ENCODE measurements at regions not wholly inside any gene's neighbourhood (a gene's known extent, or its start where the extent isn't known, plus 50 kb on each side); places are given as distances from the start of the nearest gene placed in this dataset.

- peaks cover 6% of the 10 kb centered on the region for H3K27me3 ChIP-seq (replicated peaks; ENCODE audit: control insufficient read depth, insufficient read depth, low read length)
- H3K4me3 ChIP-seq (ENCODE audit: low read length) = no peak overlapping the region
- peaks cover 7% of the 10 kb centered on the region for H3K4me1 ChIP-seq (ENCODE audit: control insufficient read depth, insufficient read depth, low read length)
- H3K9ac ChIP-seq (ENCODE audit: low read length) = no peak overlapping the region
- no peak for DNase-seq (ENCODE audit: low read depth)
- H3K9me3 ChIP-seq (ENCODE audit: control insufficient read depth, low read length) = no peaks in the 10 kb centered on the region
- H3K36me3 ChIP-seq (ENCODE audit: control insufficient read depth, insufficient read depth, low read length, severe bottlenecking) = no peaks in the 10 kb centered on the region
Measured at GRCh38 chr5:110032376-110032775, 342.6 kb downstream of the MAN2A1 start.

GRCh38 chr5:110034056-110034600 is 344.4 kb downstream of the MAN2A1 start:
- no peak overlapping the region for H3K4me3 ChIP-seq (ENCODE audit: low read length)
- DNase-seq (ENCODE audit: low read depth) = no peak

GRCh38 chr5:110038297-110038997 is 348.7 kb downstream of the MAN2A1 start:
- no peak overlapping the region for H3K9ac ChIP-seq (ENCODE audit: low read length)
- H3K4me3 ChIP-seq (ENCODE audit: low read length) = no peak overlapping the region
- H3K36me3 ChIP-seq (ENCODE audit: control insufficient read depth, insufficient read depth, low read length, severe bottlenecking) = no peaks in the 10 kb centered on the region
- DNase-seq (ENCODE audit: low read depth) = peak; percentile 15
- H3K4me1 ChIP-seq (ENCODE audit: control insufficient read depth, insufficient read depth, low read length) = no peaks in the 10 kb centered on the region
- H3K27me3 ChIP-seq (replicated peaks; ENCODE audit: control insufficient read depth, insufficient read depth, low read length) = peaks cover 6% of the 10 kb centered on the region
- H3K9me3 ChIP-seq (ENCODE audit: control insufficient read depth, low read length) = peaks cover 6% of the 10 kb centered on the region

More at GRCh38 chr5:110034056-110034600, 344.4 kb downstream of the MAN2A1 start:
- H3K9me3 ChIP-seq (ENCODE audit: control insufficient read depth, low read length) = no peaks in the 10 kb centered on the region
- H3K9ac ChIP-seq (ENCODE audit: low read length) = no peak overlapping the region
- H3K4me1 ChIP-seq (ENCODE audit: control insufficient read depth, insufficient read depth, low read length) = no peaks in the 10 kb centered on the region
- peaks cover 6% of the 10 kb centered on the region for H3K27me3 ChIP-seq (replicated peaks; ENCODE audit: control insufficient read depth, insufficient read depth, low read length)
- no peaks in the 10 kb centered on the region for H3K36me3 ChIP-seq (ENCODE audit: control insufficient read depth, insufficient read depth, low read length, severe bottlenecking)

GRCh38 chr5:110040178-110040577 is 350.5 kb downstream of the MAN2A1 start:
- no peaks in the 10 kb centered on the region for H3K27me3 ChIP-seq (replicated peaks; ENCODE audit: control insufficient read depth, insufficient read depth, low read length)
- no peaks in the 10 kb centered on the region for H3K36me3 ChIP-seq (ENCODE audit: control insufficient read depth, insufficient read depth, low read length, severe bottlenecking)
- peaks cover 11% of the 10 kb centered on the region for H3K9me3 ChIP-seq (ENCODE audit: control insufficient read depth, low read length)
- DNase-seq (ENCODE audit: low read depth) = no peak
- no peak overlapping the region for H3K9ac ChIP-seq (ENCODE audit: low read length)
- H3K4me3 ChIP-seq (ENCODE audit: low read length) = no peak overlapping the region
- no peaks in the 10 kb centered on the region for H3K4me1 ChIP-seq (ENCODE audit: control insufficient read depth, insufficient read depth, low read length)

- H3K36me3 ChIP-seq (ENCODE audit: control insufficient read depth, insufficient read depth, low read length, severe bottlenecking) = no peaks in the 10 kb centered on the region
- no peak overlapping the region for H3K4me3 ChIP-seq (ENCODE audit: low read length)
Measured at GRCh38 chr5:110043025-110043424, 353.3 kb downstream of the MAN2A1 start.

GRCh38 chr5:110045158-110045557 is 355.4 kb downstream of the MAN2A1 start:
- Histone ChIP-seq H3K36me3 (ENCODE audit: control insufficient read depth, insufficient read depth, low read length, severe bottlenecking) (no peaks in the 10 kb centered on the region), H3K27me3 (replicated peaks; ENCODE audit: control insufficient read depth, insufficient read depth, low read length) (no peaks in the 10 kb centered on the region), H3K9ac (ENCODE audit: low read length) (no peak overlapping the region), H3K4me3 (ENCODE audit: low read length) (no peak overlapping the region), H3K9me3 (ENCODE audit: control insufficient read depth, low read length) (peaks cover 11% of the 10 kb centered on the region), H3K4me1 (ENCODE audit: control insufficient read depth, insufficient read depth, low read length) (no peaks in the 10 kb centered on the region)
- peak; percentile 52 for DNase-seq (ENCODE audit: low read depth)

More at GRCh38 chr5:110043025-110043424, 353.3 kb downstream of the MAN2A1 start:
- DNase-seq (ENCODE audit: low read depth) = no peak
- no peaks in the 10 kb centered on the region for H3K27me3 ChIP-seq (replicated peaks; ENCODE audit: control insufficient read depth, insufficient read depth, low read length)
- H3K4me1 ChIP-seq (ENCODE audit: control insufficient read depth, insufficient read depth, low read length) = no peaks in the 10 kb centered on the region
- H3K9me3 ChIP-seq (ENCODE audit: control insufficient read depth, low read length) = peaks cover 11% of the 10 kb centered on the region
- H3K9ac ChIP-seq (ENCODE audit: low read length) = no peak overlapping the region

GRCh38 chr5:110048491-110048890 is 358.8 kb downstream of the MAN2A1 start:
- H3K36me3 ChIP-seq (ENCODE audit: control insufficient read depth, insufficient read depth, low read length, severe bottlenecking) = no peaks in the 10 kb centered on the region
- H3K27me3 ChIP-seq (replicated peaks; ENCODE audit: control insufficient read depth, insufficient read depth, low read length) = no peaks in the 10 kb centered on the region
- H3K9ac ChIP-seq (ENCODE audit: low read length) = no peak overlapping the region
- no peak for DNase-seq (ENCODE audit: low read depth)
- peaks cover 5% of the 10 kb centered on the region for H3K9me3 ChIP-seq (ENCODE audit: control insufficient read depth, low read length)
- no peaks in the 10 kb centered on the region for H3K4me1 ChIP-seq (ENCODE audit: control insufficient read depth, insufficient read depth, low read length)
- no peak overlapping the region for H3K4me3 ChIP-seq (ENCODE audit: low read length)

GRCh38 chr5:110049816-110050215 is 360.1 kb downstream of the MAN2A1 start:
- Histone ChIP-seq H3K9ac (ENCODE audit: low read length) (no peak overlapping the region), H3K36me3 (ENCODE audit: control insufficient read depth, insufficient read depth, low read length, severe bottlenecking) (no peaks in the 10 kb centered on the region), H3K4me1 (ENCODE audit: control insufficient read depth, insufficient read depth, low read length) (no peaks in the 10 kb centered on the region), H3K9me3 (ENCODE audit: control insufficient read depth, low read length) (no peaks in the 10 kb centered on the region), H3K4me3 (ENCODE audit: low read length) (no peak overlapping the region), H3K27me3 (replicated peaks; ENCODE audit: control insufficient read depth, insufficient read depth, low read length) (no peaks in the 10 kb centered on the region)
- DNase-seq (ENCODE audit: low read depth) = no peak

GRCh38 chr5:110050640-110051345 is 361.1 kb downstream of the MAN2A1 start:
- Histone ChIP-seq H3K9ac (ENCODE audit: low read length) (no peak overlapping the region), H3K36me3 (ENCODE audit: control insufficient read depth, insufficient read depth, low read length, severe bottlenecking) (no peaks in the 10 kb centered on the region), H3K4me3 (ENCODE audit: low read length) (no peak overlapping the region), H3K9me3 (ENCODE audit: control insufficient read depth, low read length) (no peaks in the 10 kb centered on the region), H3K27me3 (replicated peaks; ENCODE audit: control insufficient read depth, insufficient read depth, low read length) (no peaks in the 10 kb centered on the region), H3K4me1 (ENCODE audit: control insufficient read depth, insufficient read depth, low read length) (peaks cover 8% of the 10 kb centered on the region)
- no peak for DNase-seq (ENCODE audit: low read depth)

- H3K9me3 ChIP-seq (ENCODE audit: control insufficient read depth, low read length) = no peaks in the 10 kb centered on the region
- no peak for DNase-seq (ENCODE audit: low read depth)
- no peak overlapping the region for H3K9ac ChIP-seq (ENCODE audit: low read length)
- H3K27me3 ChIP-seq (replicated peaks; ENCODE audit: control insufficient read depth, insufficient read depth, low read length) = no peaks in the 10 kb centered on the region
- H3K36me3 ChIP-seq (ENCODE audit: control insufficient read depth, insufficient read depth, low read length, severe bottlenecking) = no peaks in the 10 kb centered on the region
- no peak overlapping the region for H3K4me3 ChIP-seq (ENCODE audit: low read length)
- H3K4me1 ChIP-seq (ENCODE audit: control insufficient read depth, insufficient read depth, low read length) = peaks cover 16% of the 10 kb centered on the region
Measured at GRCh38 chr5:110053205-110053604, 363.5 kb downstream of the MAN2A1 start.

GRCh38 chr5:110053824-110054223 is 364.1 kb downstream of the MAN2A1 start:
- peaks cover 16% of the 10 kb centered on the region for H3K4me1 ChIP-seq (ENCODE audit: control insufficient read depth, insufficient read depth, low read length)
- H3K36me3 ChIP-seq (ENCODE audit: control insufficient read depth, insufficient read depth, low read length, severe bottlenecking) = no peaks in the 10 kb centered on the region
- DNase-seq (ENCODE audit: low read depth) = no peak
- H3K27me3 ChIP-seq (replicated peaks; ENCODE audit: control insufficient read depth, insufficient read depth, low read length) = no peaks in the 10 kb centered on the region
- H3K4me3 ChIP-seq (ENCODE audit: low read length) = no peak overlapping the region
- no peak overlapping the region for H3K9ac ChIP-seq (ENCODE audit: low read length)
- H3K9me3 ChIP-seq (ENCODE audit: control insufficient read depth, low read length) = no peaks in the 10 kb centered on the region
